ENCODE measurements at regions not wholly inside any gene's neighbourhood (a gene's known extent, or its start where the extent isn't known, plus 50 kb on each side); places are given as distances from the start of the nearest gene placed in this dataset.

GRCh38 chr15:98268163-98268562 is 307.7 kb downstream of the ARRDC4 start:
- TF ChIP-seq, protein P1, sequence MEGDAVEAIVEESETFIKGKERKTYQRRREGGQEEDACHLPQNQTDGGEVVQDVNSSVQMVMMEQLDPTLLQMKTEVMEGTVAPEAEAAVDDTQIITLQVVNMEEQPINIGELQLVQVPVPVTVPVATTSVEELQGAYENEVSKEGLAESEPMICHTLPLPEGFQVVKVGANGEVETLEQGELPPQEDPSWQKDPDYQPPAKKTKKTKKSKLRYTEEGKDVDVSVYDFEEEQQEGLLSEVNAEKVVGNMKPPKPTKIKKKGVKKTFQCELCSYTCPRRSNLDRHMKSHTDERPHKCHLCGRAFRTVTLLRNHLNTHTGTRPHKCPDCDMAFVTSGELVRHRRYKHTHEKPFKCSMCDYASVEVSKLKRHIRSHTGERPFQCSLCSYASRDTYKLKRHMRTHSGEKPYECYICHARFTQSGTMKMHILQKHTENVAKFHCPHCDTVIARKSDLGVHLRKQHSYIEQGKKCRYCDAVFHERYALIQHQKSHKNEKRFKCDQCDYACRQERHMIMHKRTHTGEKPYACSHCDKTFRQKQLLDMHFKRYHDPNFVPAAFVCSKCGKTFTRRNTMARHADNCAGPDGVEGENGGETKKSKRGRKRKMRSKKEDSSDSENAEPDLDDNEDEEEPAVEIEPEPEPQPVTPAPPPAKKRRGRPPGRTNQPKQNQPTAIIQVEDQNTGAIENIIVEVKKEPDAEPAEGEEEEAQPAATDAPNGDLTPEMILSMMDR (IDR thresholded peaks at IDR 0.05; ENCODE audit: insufficient read depth, low read length) = no peak
- no peak for TF ChIP-seq POLR2AphosphoS5 (IDR thresholded peaks at IDR 0.05; ENCODE audit: low read depth)
- TF ChIP-seq GABPA (IDR thresholded peaks at IDR 0.05; ENCODE audit: low read depth) = no peak
- TF ChIP-seq SPI1 (IDR thresholded peaks at IDR 0.05; ENCODE audit: borderline replicate concordance, low read depth) = no peak
- TF ChIP-seq, protein P2, sequence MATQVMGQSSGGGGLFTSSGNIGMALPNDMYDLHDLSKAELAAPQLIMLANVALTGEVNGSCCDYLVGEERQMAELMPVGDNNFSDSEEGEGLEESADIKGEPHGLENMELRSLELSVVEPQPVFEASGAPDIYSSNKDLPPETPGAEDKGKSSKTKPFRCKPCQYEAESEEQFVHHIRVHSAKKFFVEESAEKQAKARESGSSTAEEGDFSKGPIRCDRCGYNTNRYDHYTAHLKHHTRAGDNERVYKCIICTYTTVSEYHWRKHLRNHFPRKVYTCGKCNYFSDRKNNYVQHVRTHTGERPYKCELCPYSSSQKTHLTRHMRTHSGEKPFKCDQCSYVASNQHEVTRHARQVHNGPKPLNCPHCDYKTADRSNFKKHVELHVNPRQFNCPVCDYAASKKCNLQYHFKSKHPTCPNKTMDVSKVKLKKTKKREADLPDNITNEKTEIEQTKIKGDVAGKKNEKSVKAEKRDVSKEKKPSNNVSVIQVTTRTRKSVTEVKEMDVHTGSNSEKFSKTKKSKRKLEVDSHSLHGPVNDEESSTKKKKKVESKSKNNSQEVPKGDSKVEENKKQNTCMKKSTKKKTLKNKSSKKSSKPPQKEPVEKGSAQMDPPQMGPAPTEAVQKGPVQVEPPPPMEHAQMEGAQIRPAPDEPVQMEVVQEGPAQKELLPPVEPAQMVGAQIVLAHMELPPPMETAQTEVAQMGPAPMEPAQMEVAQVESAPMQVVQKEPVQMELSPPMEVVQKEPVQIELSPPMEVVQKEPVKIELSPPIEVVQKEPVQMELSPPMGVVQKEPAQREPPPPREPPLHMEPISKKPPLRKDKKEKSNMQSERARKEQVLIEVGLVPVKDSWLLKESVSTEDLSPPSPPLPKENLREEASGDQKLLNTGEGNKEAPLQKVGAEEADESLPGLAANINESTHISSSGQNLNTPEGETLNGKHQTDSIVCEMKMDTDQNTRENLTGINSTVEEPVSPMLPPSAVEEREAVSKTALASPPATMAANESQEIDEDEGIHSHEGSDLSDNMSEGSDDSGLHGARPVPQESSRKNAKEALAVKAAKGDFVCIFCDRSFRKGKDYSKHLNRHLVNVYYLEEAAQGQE (IDR thresholded peaks at IDR 0.05; ENCODE audit: insufficient replicate concordance, low read depth) = no peak
- Histone ChIP-seq H3K27ac (replicated peaks) (no peak overlapping the region), H3K4me3 (replicated peaks; ENCODE audit: insufficient read depth, low read length) (no peak overlapping the region), H3K27me3 (ENCODE audit: insufficient read depth, poor library complexity, severe bottlenecking) (no peaks in the 10 kb centered on the region)
- no peak for DNase-seq (ENCODE audit: low read depth in 1 of 2, low spot score in 1 of 2)

- no peaks in the 10 kb centered on the region for H3K27me3 ChIP-seq (ENCODE audit: insufficient read depth, poor library complexity, severe bottlenecking)
- H3K4me3 ChIP-seq (replicated peaks; ENCODE audit: insufficient read depth, low read length) = no peak overlapping the region
- no peak overlapping the region for H3K27ac ChIP-seq (replicated peaks)
- DNase-seq (ENCODE audit: low read depth in 1 of 2, low spot score in 1 of 2) = no peak
- TF ChIP-seq, protein P2 (IDR thresholded peaks at IDR 0.05; ENCODE audit: insufficient replicate concordance, low read depth) = no peak
- TF ChIP-seq, protein P1 (IDR thresholded peaks at IDR 0.05; ENCODE audit: insufficient read depth, low read length) = no peak
- TF ChIP-seq GABPA (IDR thresholded peaks at IDR 0.05; ENCODE audit: low read depth) (no peak), POLR2AphosphoS5 (IDR thresholded peaks at IDR 0.05; ENCODE audit: low read depth) (no peak), SPI1 (IDR thresholded peaks at IDR 0.05; ENCODE audit: borderline replicate concordance, low read depth) (no peak)
Measured at GRCh38 chr15:98272625-98273024, 312.1 kb downstream of the ARRDC4 start.

- no peak overlapping the region for H3K27ac ChIP-seq (replicated peaks)
- TF ChIP-seq, protein P1 (IDR thresholded peaks at IDR 0.05; ENCODE audit: insufficient read depth, low read length) = no peak
- TF ChIP-seq SPI1 (IDR thresholded peaks at IDR 0.05; ENCODE audit: borderline replicate concordance, low read depth) = no peak
- no peak for TF ChIP-seq POLR2AphosphoS5 (IDR thresholded peaks at IDR 0.05; ENCODE audit: low read depth)
- no peak overlapping the region for H3K4me3 ChIP-seq (replicated peaks; ENCODE audit: insufficient read depth, low read length)
- H3K27me3 ChIP-seq (ENCODE audit: insufficient read depth, poor library complexity, severe bottlenecking) = no peaks in the 10 kb centered on the region
- DNase-seq (ENCODE audit: low read depth in 1 of 2, low spot score in 1 of 2) = no peak
Measured at GRCh38 chr15:98276018-98276417, 315.5 kb downstream of the ARRDC4 start.

DNA sequence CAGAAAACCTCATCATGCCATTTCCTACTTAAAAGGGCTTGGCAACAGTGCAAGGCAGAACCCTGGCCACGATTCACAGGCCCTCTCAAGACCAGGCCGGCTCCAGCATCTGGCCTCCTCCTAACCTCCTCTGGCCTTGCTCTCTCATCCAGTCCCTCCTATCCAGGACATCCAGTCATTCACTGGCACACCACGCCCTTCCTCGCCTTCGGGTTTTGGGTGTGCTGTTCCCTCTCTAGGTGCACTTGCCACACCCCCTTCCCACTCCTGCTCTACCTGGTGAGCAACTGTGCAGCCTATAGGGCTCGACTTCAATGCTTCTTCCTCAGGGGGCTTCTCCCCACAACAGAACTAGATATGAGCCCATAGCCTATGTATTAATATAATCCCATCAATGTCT is 317.1 kb downstream of the ARRDC4 start:
- DNase-seq (ENCODE audit: low read depth in 1 of 2, low spot score in 1 of 2) = no peak
- TF ChIP-seq SPI1 (IDR thresholded peaks at IDR 0.05; ENCODE audit: borderline replicate concordance, low read depth) (no peak), POLR2AphosphoS5 (IDR thresholded peaks at IDR 0.05; ENCODE audit: low read depth) (no peak), GABPA (IDR thresholded peaks at IDR 0.05; ENCODE audit: low read depth) (no peak)
- TF ChIP-seq, protein P2 (IDR thresholded peaks at IDR 0.05; ENCODE audit: insufficient replicate concordance, low read depth) = no peak
- TF ChIP-seq, protein P1 (IDR thresholded peaks at IDR 0.05; ENCODE audit: insufficient read depth, low read length) = no peak
- Histone ChIP-seq H3K4me3 (replicated peaks; ENCODE audit: insufficient read depth, low read length) (no peak overlapping the region), H3K27ac (replicated peaks) (no peak overlapping the region), H3K27me3 (ENCODE audit: insufficient read depth, poor library complexity, severe bottlenecking) (no peaks in the 10 kb centered on the region)
